HG02981 (cell line): ENCODE measurements at regions not wholly inside any gene's neighbourhood (a gene's known extent, or its start where the extent isn't known, plus 50 kb on each side); places are given as distances from the start of the nearest gene placed in this dataset.
"Not testable (repeated sequence)": the region's sequence is repeated elsewhere in the genome, so short reads cannot be mapped to it uniquely, and the experiment has no call there.

ENCODE experiments used
- ATAC-seq: cut with Tn5 transposase; IDR thresholded peaks from one replicate; pipeline ENCODE4 v1.9.1; 2021; ENCODE audit warnings: mild to moderate bottlenecking, moderate library complexity; ENCODE audit not compliant: unreplicated experiment

- no peak for ATAC-seq
Observed at GRCh38 chr1:221241157-221241556, 361.9 kb downstream of the HLX start.

- no peak for ATAC-seq
Observed at GRCh38 chr1:221241592-221241991, 362.3 kb downstream of the HLX start.

GRCh38 chr1:221246067-221246466 lies 366.8 kb downstream of the HLX start:
- ATAC-seq, result no peak

GRCh38 chr1:221246628-221247415 lies 367.6 kb downstream of the HLX start:
- no peak for ATAC-seq

DNA sequence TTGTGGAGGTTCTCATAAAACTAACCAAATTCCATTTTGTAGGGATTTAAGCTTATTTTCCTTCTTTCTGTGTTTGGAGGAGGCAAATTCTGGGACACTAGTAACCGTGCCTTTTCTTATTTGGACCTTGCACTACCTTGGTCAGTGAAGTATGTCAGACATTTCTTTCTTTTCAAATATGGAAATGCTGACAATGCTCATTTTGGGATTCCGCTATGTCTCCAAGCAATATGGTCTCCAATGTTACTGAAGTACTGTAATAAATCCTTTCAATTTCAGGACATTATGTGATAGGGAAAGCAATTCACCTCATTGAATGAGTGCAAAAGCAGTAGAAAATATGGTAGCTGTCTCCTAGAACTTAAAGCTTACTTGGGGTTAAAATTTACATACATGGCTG lies 372.3 kb downstream of the HLX start:
- no peak for ATAC-seq

DNA sequence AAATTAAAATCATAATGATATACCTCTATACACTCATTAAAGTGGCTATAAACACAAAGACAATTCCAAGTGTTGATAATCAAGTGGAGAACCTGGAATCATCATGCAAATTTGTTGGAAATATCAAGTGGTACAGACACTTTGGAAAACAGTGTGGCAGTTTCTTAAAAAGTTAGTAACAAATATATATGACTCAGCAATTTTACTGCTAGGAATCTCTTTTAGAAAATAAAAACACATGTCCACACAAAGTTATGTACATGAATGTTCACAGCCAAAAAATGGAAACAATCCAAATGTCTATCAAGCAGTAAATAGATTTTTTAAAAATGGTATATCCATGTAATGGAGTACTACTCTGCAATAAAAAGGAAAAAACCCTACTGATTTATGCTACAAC lies 375.6 kb downstream of the HLX start:
- ATAC-seq, result no peak

GRCh38 chr1:221256773-221257172 lies 377.5 kb downstream of the HLX start:
- no peak for ATAC-seq

- ATAC-seq, result not testable (repeated sequence)
Observed at GRCh38 chr1:221257548-221257947, 378.3 kb downstream of the HLX start.

GRCh38 chr1:221262677-221263076 lies 383.4 kb downstream of the HLX start:
- not testable (repeated sequence) for ATAC-seq

DNA sequence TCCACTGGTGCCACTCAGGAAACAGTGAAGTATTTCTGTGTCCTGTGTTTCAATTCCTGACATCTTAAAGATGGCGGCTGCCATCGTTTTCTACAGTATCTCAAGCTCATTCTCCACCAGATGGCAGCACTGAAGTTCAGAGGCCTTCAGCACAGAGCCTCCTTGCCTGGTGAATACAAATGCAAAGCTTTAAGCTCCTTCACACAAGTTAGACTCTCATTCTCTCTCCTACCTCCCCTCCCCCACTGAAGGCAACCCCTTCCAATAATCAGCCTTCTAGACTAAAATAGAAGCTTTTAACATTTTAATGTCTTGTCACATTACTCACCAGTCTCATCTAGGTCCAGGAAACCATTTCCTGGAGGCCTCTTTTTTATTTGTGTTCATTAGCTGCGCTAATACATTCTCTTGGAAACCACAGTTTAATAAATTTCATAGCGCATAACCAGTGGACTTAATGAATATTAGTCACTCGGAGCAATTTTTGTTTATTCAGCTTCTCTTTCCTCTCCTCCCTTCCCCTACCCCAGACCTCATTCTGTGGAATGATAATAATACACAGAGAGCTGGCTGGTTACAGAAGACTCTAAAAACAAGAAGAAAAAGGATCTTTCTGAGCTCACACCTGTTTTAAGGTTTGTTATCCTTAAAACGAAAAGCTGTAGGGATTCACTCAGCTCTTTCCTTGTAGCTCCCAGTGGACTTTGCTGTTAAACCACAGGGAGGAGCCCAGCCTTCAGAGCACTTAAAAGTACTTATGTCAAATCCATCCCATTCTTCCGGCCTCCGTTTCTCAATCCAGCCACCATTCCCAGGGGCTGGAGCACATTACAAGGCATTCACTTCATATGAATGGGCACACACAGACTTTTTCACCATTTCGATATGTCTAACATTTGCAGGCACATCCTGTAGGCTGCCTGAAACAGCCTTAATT lies 384.9 kb downstream of the HLX start:
- ATAC-seq, result peak; percentile 92

DNA sequence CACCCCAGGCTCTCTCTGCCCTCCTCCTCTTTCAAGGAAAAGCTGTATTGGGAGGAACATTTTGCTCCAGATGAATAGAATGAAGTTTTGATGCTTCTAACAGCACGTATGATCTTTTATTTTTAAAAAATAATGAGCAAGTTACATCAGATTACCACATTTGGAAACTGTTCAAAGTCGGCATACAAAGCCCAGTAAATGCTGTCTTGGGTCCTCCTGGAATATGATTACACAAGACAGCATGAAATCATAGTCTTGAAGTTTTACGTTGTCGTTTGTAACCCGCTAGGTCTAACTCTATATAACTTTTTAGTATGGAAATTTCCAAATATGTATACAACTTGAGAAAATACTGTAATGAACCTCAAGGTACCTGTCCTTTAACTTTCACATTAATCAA lies 385.6 kb downstream of the HLX start:
- ATAC-seq, result no peak

GRCh38 chr1:221268295-221268694 lies 389.1 kb downstream of the HLX start:
- no peak for ATAC-seq

DNA sequence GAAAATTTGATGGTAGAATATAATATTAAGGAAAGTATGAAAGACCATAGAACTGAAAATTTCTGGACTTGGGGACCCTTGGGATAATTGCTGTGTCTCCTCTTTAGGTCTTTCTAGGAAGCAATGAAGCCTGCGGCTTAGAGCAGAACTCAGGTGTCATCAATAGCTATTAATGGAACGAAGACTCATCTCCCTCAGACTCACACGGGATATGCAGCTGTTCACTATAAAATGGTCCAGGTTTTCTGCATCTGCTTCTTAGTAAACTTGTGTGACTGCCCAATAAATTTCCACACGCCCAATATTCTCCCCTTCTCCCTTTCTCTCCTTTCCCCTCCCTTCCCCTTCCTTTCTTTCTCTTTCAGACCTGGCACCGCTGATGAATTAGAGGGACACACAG lies 392.5 kb downstream of the HLX start:
- ATAC-seq, result no peak

DNA sequence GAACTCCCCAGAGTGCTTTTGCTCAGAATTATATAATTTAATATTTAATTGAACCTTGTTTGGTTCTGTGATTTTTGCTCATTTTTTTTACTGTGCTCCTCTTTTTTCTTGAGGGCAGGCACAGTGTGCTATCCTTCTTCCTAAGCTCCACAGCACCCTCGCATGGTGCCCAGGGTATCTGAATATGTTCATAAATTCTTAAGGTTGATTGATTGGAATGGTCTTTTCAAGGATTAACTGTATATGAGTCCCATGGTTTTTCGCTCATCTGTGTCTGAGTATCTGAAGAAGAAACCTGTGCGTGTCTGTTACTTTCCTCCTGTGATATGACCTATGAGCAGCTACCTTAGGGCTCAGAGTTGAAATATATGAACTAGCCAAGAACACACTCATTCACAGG lies 393.7 kb downstream of the HLX start:
- no peak for ATAC-seq

- no peak for ATAC-seq
Observed at GRCh38 chr1:221274373-221274772, 395.1 kb downstream of the HLX start.

DNA sequence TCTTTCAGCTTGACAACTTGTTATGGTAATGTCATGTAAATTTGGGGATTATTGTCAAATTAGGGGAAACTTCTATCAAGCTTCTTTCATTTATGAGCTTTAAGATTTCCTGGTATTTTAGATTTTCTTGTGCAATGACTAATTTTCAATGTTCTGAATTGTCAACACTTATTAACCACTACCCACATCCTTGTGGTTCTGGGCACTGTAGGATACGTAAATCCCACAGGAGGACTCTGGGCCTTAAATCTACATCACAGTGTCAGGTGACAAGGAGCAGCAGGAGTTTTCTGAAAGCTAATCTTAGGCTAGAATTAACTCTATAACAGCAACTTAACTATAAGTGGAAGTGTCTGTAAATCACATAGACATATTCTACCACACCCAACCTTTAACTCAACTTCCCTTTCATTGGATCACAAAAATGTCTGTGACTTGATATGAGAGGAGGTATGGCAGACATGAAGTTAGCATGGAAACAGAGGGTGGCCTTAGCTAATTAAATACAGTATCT lies 397.7 kb downstream of the HLX start:
- ATAC-seq, result no peak

DNA sequence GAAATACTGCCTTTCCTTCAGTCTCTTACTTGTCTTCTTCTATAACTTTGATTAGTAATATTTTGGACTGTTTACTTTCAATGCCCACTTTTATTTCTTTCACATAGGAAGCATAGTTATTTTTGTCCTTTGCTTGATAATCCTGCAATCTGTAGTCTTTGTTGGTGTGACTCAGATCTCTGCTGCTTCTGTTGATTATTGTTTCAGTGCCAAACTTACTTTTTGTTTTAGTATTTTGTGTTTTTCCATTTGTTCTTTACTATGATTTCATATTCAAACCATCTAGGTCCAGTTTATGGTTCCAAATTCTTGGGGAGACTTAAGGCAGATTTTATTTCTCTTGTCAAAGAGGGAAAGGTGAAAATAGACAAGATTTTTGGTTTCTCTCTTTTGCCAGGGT lies 399.9 kb downstream of the HLX start:
- ATAC-seq, result no peak

DNA sequence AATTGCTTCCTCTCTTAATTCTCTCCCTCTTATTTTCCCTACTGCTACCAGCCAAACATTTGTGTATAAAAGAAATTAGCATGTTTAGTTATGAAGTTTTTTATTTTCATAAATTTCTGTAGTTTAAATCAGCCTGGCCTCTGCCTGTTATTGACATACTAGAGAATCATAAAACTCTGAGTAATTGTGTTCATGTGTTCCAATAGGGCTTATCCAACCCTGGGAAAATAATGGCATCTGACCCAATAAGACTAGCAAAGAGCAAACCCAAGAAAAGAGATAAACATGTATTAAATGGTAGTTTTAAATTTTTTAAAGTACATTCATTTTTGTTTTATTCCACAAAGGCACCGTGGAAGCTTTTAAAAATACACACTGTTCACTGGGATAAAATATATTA lies 404.3 kb downstream of the HLX start:
- no peak for ATAC-seq

GRCh38 chr1:221284028-221284427 lies 404.8 kb downstream of the HLX start:
- ATAC-seq, result no peak

GRCh38 chr1:221284991-221285390 lies 405.7 kb downstream of the HLX start:
- not testable (repeated sequence) for ATAC-seq

GRCh38 chr1:221285458-221286210 lies 406.4 kb downstream of the HLX start:
- not testable (repeated sequence) for ATAC-seq
